Myocyte (in vitro differentiated cells): ENCODE measurements at regions not wholly inside any gene's neighbourhood (a gene's known extent, or its start where the extent isn't known, plus 50 kb on each side); places are given as distances from the start of the nearest gene placed in this dataset.
"Not testable (repeated sequence)": the region's sequence is repeated elsewhere in the genome, so short reads cannot be mapped to it uniquely, and the experiment has no call there.

Source experiments
- DNase-seq: peaks from one replicate; pipeline ENCODE4 v3.0.0-alpha.2; 2012; ENCODE audit warnings: low read depth

- no peak for DNase-seq
These were observed 311.7 kb upstream of the HTR2C start for GRCh38 chrX:114272096-114272686.

- not testable (repeated sequence) for DNase-seq
These were observed 313.5 kb upstream of the HTR2C start for GRCh38 chrX:114270371-114270770.

- DNase-seq, result no peak
These were observed 315.2 kb upstream of the HTR2C start for GRCh38 chrX:114268643-114269042.

- DNase-seq, result no peak
These were observed 316.7 kb upstream of the HTR2C start for GRCh38 chrX:114267142-114267541.

- DNase-seq, result no peak
These were observed 331.7 kb upstream of the HTR2C start for GRCh38 chrX:114252186-114252585.

- no peak for DNase-seq
These were observed 332.3 kb upstream of the HTR2C start for GRCh38 chrX:114251575-114251974.

- no peak for DNase-seq
These were observed 362.4 kb upstream of the HTR2C start for GRCh38 chrX:114221445-114221844.

- DNase-seq, result no peak
These were observed 373.0 kb upstream of the HTR2C start for GRCh38 chrX:114210879-114211278.

GRCh38 chrX:114201622-114202021 lies 382.3 kb upstream of the HTR2C start:
- no peak for DNase-seq

GRCh38 chrX:114181195-114181594 lies 402.7 kb upstream of the HTR2C start:
- no peak for DNase-seq

- DNase-seq, result no peak
These were observed 405.8 kb upstream of the HTR2C start for GRCh38 chrX:114178126-114178525.

GRCh38 chrX:114167276-114167675 lies 416.6 kb upstream of the HTR2C start:
- not testable (repeated sequence) for DNase-seq

GRCh38 chrX:114166601-114167000 lies 417.3 kb upstream of the HTR2C start:
- no peak for DNase-seq

- DNase-seq, result no peak
These were observed 418.3 kb upstream of the HTR2C start for GRCh38 chrX:114165537-114165936.

GRCh38 chrX:114162068-114162735 lies 421.7 kb upstream of the HTR2C start:
- no peak for DNase-seq

GRCh38 chrX:114152801-114153200 lies 431.1 kb upstream of the HTR2C start:
- DNase-seq, result no peak

- no peak for DNase-seq
These were observed 431.8 kb upstream of the HTR2C start for GRCh38 chrX:114152130-114152529.

- no peak for DNase-seq
These were observed 449.4 kb upstream of the HTR2C start for GRCh38 chrX:114134465-114134864.

- no peak for DNase-seq
These were observed 456.4 kb upstream of the HTR2C start for GRCh38 chrX:114127411-114128025.

GRCh38 chrX:114127005-114127404 lies 456.9 kb upstream of the HTR2C start:
- no peak for DNase-seq

GRCh38 chrX:114101081-114101480 lies 482.8 kb upstream of the HTR2C start:
- DNase-seq, result no peak

- no peak for DNase-seq
These were observed 486.0 kb upstream of the HTR2C start for GRCh38 chrX:114097866-114098265.

GRCh38 chrX:114097427-114097826 lies 486.5 kb upstream of the HTR2C start:
- no peak for DNase-seq
